OCI-LY1 (cell line): ENCODE measurements at regions not wholly inside any gene's neighbourhood (a gene's known extent, or its start where the extent isn't known, plus 50 kb on each side); places are given as distances from the start of the nearest gene placed in this dataset.

Experiments
- H2AFZ ChIP-seq: fragments of 200-600 bp; sonication (generic), shearing (Covaris generic); 2 replicates; pipeline ENCODE4 v1.6.0; 2014; ENCODE audit warnings: antibody characterized with exemption, mild to moderate bottlenecking, low read length
- H3F3A ChIP-seq: fragments of 200-600 bp; sonication (generic), shearing (Covaris generic); 2 replicates; pipeline ENCODE4 v1.6.0; 2014; ENCODE audit warnings: mild to moderate bottlenecking, antibody characterized with exemption, low read length, moderate library complexity; ENCODE audit not compliant: insufficient read depth
- H3K27ac ChIP-seq: fragments of 200-600 bp; sonication (generic); 2 replicates; pipeline ENCODE4 v1.5.1; 2014; ENCODE audit warnings: low read length, mixed run types, mild to moderate bottlenecking, low read depth; ENCODE audit not compliant: poor library complexity, severe bottlenecking
- H3K27me3 ChIP-seq: fragments of 200-600 bp; sonication (generic); 2 replicates; pipeline ENCODE4 v1.6.0; 2014; ENCODE audit warnings: antibody characterized with exemption, mild to moderate bottlenecking, low read length, moderate library complexity; ENCODE audit not compliant: insufficient read depth
- H3K36me3 ChIP-seq: fragments of 200-600 bp; sonication (generic); 2 replicates; pipeline ENCODE4 v1.6.1; 2014; ENCODE audit warnings: mild to moderate bottlenecking, antibody characterized with exemption, low read length, moderate library complexity, mixed read lengths; ENCODE audit not compliant: insufficient read depth
- H3K4me1 ChIP-seq: fragments of 200-600 bp; sonication (generic); 2 replicates; pipeline ENCODE4 v1.5.1; 2014; ENCODE audit warnings: mild to moderate bottlenecking, low read length, moderate library complexity; ENCODE audit not compliant: insufficient read depth, severe bottlenecking
- H3K4me2 ChIP-seq: fragments of 200-600 bp; sonication (generic), shearing (Covaris generic); 2 replicates; pipeline ENCODE4 v1.6.1; 2014; ENCODE audit warnings: low read length
- H3K4me3 ChIP-seq: fragments of 200-600 bp; sonication (generic); 2 replicates; pipeline ENCODE4 v1.5.1; 2014; ENCODE audit warnings: low read length, low read depth, mild to moderate bottlenecking, mixed read lengths; ENCODE audit not compliant: poor library complexity, severe bottlenecking
- H3K79me2 ChIP-seq: fragments of 200-600 bp; shearing (Covaris generic); 2 replicates; pipeline ENCODE4 v1.6.1; 2016; ENCODE audit warnings: mixed run types, low read length, mixed read lengths; ENCODE audit not compliant: insufficient read depth
- H3K9ac ChIP-seq: fragments of 200-600 bp; sonication (generic), shearing (Covaris generic); 2 replicates; pipeline ENCODE4 v1.6.1; 2014; ENCODE audit warnings: mild to moderate bottlenecking, low read length, mixed read lengths
- H3K9me2 ChIP-seq: fragments of 200-600 bp; sonication (generic), shearing (Covaris generic); 2 replicates; pipeline ENCODE4 v1.6.1; 2014; ENCODE audit warnings: low read depth, mild to moderate bottlenecking, low read length, mixed read lengths
- H3K9me3 ChIP-seq: fragments of 200-600 bp; shearing (Covaris generic); 2 replicates; pipeline ENCODE4 v1.6.1; 2014; ENCODE audit warnings: low read length, mixed read lengths
- H4K20me1 ChIP-seq: fragments of 200-600 bp; sonication (generic), shearing (Covaris generic); 2 replicates; pipeline ENCODE4 v1.6.0; 2016; ENCODE audit warnings: mild to moderate bottlenecking, low read length; ENCODE audit not compliant: insufficient read depth
- EZH2 ChIP-seq: fragments of 200-600 bp; sonication (generic), shearing (Covaris generic); IDR thresholded peaks from 2 replicates; pipeline ENCODE4 v1.8.0; 2017; ENCODE audit warnings: borderline replicate concordance, mixed run types, mild to moderate bottlenecking, antibody characterized with exemption, low read length, moderate library complexity, mixed read lengths
- TF ChIP-seq, protein P1 (sequence below): fragments of 200-600 bp; sonication (generic), shearing (Covaris generic); IDR thresholded peaks from 2 replicates; pipeline ENCODE4 v1.5.1; 2017; ENCODE audit warnings: mild to moderate bottlenecking, antibody characterized with exemption, low read length, moderate library complexity, mixed read lengths

DNA sequence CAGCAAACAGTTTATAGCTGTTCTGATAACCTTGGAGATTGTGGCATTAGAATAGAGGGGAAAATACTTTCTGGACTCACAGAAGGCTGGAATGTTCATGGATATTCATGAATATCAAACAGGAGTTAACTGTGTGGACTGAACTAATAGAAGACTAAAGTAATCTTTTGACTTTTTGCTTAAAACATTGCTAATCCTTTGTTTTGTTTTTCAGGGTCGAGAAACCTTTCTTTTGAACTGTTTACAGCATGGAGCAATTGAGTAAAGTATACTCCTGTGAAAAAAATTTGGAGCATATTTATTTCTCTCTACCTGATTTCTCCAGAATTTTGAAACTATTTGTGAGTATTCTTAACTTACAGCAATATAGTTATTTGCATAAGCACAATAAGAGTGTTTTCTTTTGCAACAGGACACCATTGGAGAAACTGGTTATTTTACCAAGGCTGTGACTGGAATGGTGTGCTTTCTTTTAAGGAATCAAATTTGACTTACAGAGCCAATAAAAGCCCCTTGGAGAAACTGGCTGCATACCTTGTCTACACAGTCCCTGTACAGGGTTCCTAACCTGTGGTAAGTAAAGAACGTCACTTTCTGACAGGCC is 821.6 kb downstream of the TBC1D22A start:
- H3K79me2 ChIP-seq, result no peaks in the 10 kb centered on the region
- H3K27me3 ChIP-seq, result no peaks in the 10 kb centered on the region
- TF ChIP-seq, protein P1, sequence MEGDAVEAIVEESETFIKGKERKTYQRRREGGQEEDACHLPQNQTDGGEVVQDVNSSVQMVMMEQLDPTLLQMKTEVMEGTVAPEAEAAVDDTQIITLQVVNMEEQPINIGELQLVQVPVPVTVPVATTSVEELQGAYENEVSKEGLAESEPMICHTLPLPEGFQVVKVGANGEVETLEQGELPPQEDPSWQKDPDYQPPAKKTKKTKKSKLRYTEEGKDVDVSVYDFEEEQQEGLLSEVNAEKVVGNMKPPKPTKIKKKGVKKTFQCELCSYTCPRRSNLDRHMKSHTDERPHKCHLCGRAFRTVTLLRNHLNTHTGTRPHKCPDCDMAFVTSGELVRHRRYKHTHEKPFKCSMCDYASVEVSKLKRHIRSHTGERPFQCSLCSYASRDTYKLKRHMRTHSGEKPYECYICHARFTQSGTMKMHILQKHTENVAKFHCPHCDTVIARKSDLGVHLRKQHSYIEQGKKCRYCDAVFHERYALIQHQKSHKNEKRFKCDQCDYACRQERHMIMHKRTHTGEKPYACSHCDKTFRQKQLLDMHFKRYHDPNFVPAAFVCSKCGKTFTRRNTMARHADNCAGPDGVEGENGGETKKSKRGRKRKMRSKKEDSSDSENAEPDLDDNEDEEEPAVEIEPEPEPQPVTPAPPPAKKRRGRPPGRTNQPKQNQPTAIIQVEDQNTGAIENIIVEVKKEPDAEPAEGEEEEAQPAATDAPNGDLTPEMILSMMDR, result no peak
- no peak for TF ChIP-seq EZH2
- H3F3A ChIP-seq, result no peaks in the 10 kb centered on the region
- peaks cover 4% of the 10 kb centered on the region; the same call in 1 of the 2 replicates for H3K9me3 ChIP-seq
- no peaks in the 10 kb centered on the region for H4K20me1 ChIP-seq
- H3K4me3 ChIP-seq, result no peak overlapping the region
- no peak overlapping the region for H3K4me2 ChIP-seq
- H3K9ac ChIP-seq, result no peak overlapping the region
- H3K4me1 ChIP-seq, result no peaks in the 10 kb centered on the region
- H2AFZ ChIP-seq, result no peak overlapping the region
- H3K36me3 ChIP-seq, result no peaks in the 10 kb centered on the region; the same call in 1 of the 2 replicates
- no peak overlapping the region for H3K27ac ChIP-seq
- H3K9me2 ChIP-seq, result no peaks in the 10 kb centered on the region

DNA sequence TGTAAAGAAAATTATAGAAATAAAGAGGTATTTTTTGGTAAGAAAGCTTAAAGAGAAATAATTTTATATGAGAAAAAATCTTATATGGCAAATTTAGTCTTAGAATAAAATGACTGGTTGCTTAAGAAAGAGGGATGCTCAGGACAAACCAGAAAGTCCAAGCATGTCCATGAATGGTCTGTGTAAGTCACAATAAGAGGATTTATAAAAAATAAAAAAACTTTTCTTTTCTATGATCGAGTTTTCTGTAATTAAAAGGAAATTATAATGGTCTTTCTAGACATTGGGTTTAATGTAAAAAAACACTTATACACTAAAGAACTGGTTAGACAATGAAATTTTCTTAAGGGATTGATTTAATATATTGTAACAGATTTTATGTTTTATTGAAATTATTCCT is 819.6 kb downstream of the TBC1D22A start:
- Histone ChIP-seq H3K27ac (no peak overlapping the region), H3K79me2 (no peaks in the 10 kb centered on the region), H3K9me2 (no peaks in the 10 kb centered on the region), H3F3A (no peaks in the 10 kb centered on the region), H3K9ac (no peak overlapping the region), H3K4me3 (no peak overlapping the region), H3K4me2 (no peak overlapping the region), H3K9me3 (peaks cover 4% of the 10 kb centered on the region; the same call in 1 of the 2 replicates), H2AFZ (no peak overlapping the region), H4K20me1 (no peaks in the 10 kb centered on the region), H3K36me3 (no peaks in the 10 kb centered on the region; the same call in 1 of the 2 replicates), H3K27me3 (no peaks in the 10 kb centered on the region), H3K4me1 (no peaks in the 10 kb centered on the region)
- TF ChIP-seq EZH2, result no peak
- TF ChIP-seq, protein P1, result no peak

DNA sequence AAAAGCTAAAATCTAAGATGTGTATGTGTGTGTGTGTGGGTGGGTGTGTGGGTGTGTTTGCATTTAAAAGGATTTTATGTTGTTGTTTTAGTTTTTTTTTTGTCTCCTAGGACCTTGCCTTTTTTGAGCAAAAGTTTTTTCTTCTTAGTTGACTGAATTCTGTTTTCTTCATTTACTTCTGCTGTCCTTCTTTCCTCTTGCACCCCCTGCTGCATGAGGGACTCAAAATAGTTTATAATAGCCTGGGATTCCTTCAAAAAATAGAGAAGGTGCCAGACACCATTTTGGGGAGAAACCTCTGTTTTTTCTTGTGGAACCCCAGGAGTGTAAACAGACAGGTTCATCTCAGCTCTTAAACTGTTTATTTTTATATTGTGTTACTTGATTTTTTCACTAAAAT is 817.7 kb downstream of the TBC1D22A start:
- H3K79me2 ChIP-seq, result no peaks in the 10 kb centered on the region
- no peaks in the 10 kb centered on the region for H4K20me1 ChIP-seq
- no peaks in the 10 kb centered on the region for H3F3A ChIP-seq
- no peaks in the 10 kb centered on the region; the same call in 1 of the 2 replicates for H3K36me3 ChIP-seq
- H3K4me1 ChIP-seq, result no peaks in the 10 kb centered on the region
- H3K27me3 ChIP-seq, result no peaks in the 10 kb centered on the region
- H3K9me2 ChIP-seq, result no peaks in the 10 kb centered on the region
- no peak overlapping the region for H2AFZ ChIP-seq
- no peak overlapping the region for H3K4me2 ChIP-seq
- H3K27ac ChIP-seq, result no peak overlapping the region
- no peak overlapping the region for H3K9ac ChIP-seq
- H3K4me3 ChIP-seq, result no peak overlapping the region
- H3K9me3 ChIP-seq, result peaks cover 4% of the 10 kb centered on the region; the same call in 1 of the 2 replicates
- no peak for TF ChIP-seq EZH2
- TF ChIP-seq, protein P1, result no peak
